ENCODE measurements at regions not wholly inside any gene's neighbourhood (a gene's known extent, or its start where the extent isn't known, plus 50 kb on each side); places are given as distances from the start of the nearest gene placed in this dataset.

GRCh38 chr3:194939949-194940770 lies 254.5 kb downstream of the FAM43A start:
- intact Hi-C loops (cut with micrococcal nuclease; ENCODE audit: unreplicated experiment): no loop called here
- H3K27me3 ChIP-seq (ENCODE audit: control insufficient read depth, insufficient read depth, low read length): no peaks in the 10 kb centered on the region
- no peaks in the 10 kb centered on the region for H3K4me1 ChIP-seq (ENCODE audit: control insufficient read depth, insufficient read depth, low read length)
- DNase-seq (ENCODE audit: low read depth, low spot score) (no peak), ATAC-seq (no peak)
- no peak overlapping the region for H3K4me3 ChIP-seq (ENCODE audit: low read depth in 2 of 2, low read length in 2 of 2)
- no peaks in the 10 kb centered on the region for H3K9me3 ChIP-seq (ENCODE audit: control insufficient read depth, insufficient read depth, low read depth, low read length)
- TF ChIP-seq REST (IDR thresholded peaks at IDR 0.05; ENCODE audit: insufficient read depth in 1 of 2, low read depth in 2 of 2, low read length in 1 of 2) (no peak), POLR2AphosphoS5 (IDR thresholded peaks at IDR 0.05; ENCODE audit: low read depth, low read length) (no peak), SIN3A (IDR thresholded peaks at IDR 0.05; ENCODE audit: borderline replicate concordance, insufficient read depth, low read depth, low read length) (no peak), TCF7L2 (IDR thresholded peaks at IDR 0.05; ENCODE audit: low read depth, low read length) (no peak), CTCF (IDR thresholded peaks at IDR 0.05) (no peak)
- ChIA-PET POLR2A (no interaction called here), CTCF (no interaction called here)
- in situ Hi-C loops (cut with HindIII; ENCODE audit: low pct_unique_long_range_greater_than_20kb, low sequenced_read_pairs): no loop called here
- no peaks in the 10 kb centered on the region for H3K36me3 ChIP-seq (ENCODE audit: control insufficient read depth, insufficient read depth, low read length)
- no peak overlapping the region for H3K27ac ChIP-seq (ENCODE audit: low read length)
- BruUV-seq (replicated peaks): no TSS peak

- Histone ChIP-seq H3K27me3 (ENCODE audit: control insufficient read depth, insufficient read depth, low read length) (no peaks in the 10 kb centered on the region), H3K27ac (ENCODE audit: low read length) (no peak overlapping the region), H3K4me1 (ENCODE audit: control insufficient read depth, insufficient read depth, low read length) (no peaks in the 10 kb centered on the region), H3K4me3 (ENCODE audit: low read depth in 2 of 2, low read length in 2 of 2) (no peak overlapping the region), H3K36me3 (ENCODE audit: control insufficient read depth, insufficient read depth, low read length) (no peaks in the 10 kb centered on the region), H3K9me3 (ENCODE audit: control insufficient read depth, insufficient read depth, low read depth, low read length) (no peaks in the 10 kb centered on the region)
- DNase-seq (ENCODE audit: low read depth, low spot score): no peak
- in situ Hi-C loops (cut with HindIII; ENCODE audit: low pct_unique_long_range_greater_than_20kb, low sequenced_read_pairs): no loop called here
- ATAC-seq: no peak
- intact Hi-C loops (cut with micrococcal nuclease; ENCODE audit: unreplicated experiment): no loop called here
- ChIA-PET POLR2A (no interaction called here), CTCF (interaction anchor here (0.5 kb wide), 1 partner anchor 177 kb away, joined by 3 read pairs; no protein-coding TSS in a partner anchor)
- no peak for TF ChIP-seq REST (IDR thresholded peaks at IDR 0.05; ENCODE audit: insufficient read depth in 1 of 2, low read depth in 2 of 2, low read length in 1 of 2)
- no peak for TF ChIP-seq CTCF (IDR thresholded peaks at IDR 0.05)
- no peak for TF ChIP-seq TCF7L2 (IDR thresholded peaks at IDR 0.05; ENCODE audit: low read depth, low read length)
- TF ChIP-seq SIN3A (IDR thresholded peaks at IDR 0.05; ENCODE audit: borderline replicate concordance, insufficient read depth, low read depth, low read length): no peak
- TF ChIP-seq POLR2AphosphoS5 (IDR thresholded peaks at IDR 0.05; ENCODE audit: low read depth, low read length): no peak
- BruUV-seq (replicated peaks): no TSS peak
These were observed 255.8 kb downstream of the FAM43A start for GRCh38 chr3:194941360-194941955.

Measured in Panc1 (cell line).